AG04449 (cell line): ENCODE measurements at regions not wholly inside any gene's neighbourhood (a gene's known extent, or its start where the extent isn't known, plus 50 kb on each side); places are given as distances from the start of the nearest gene placed in this dataset.

Experiments used
- CTCF ChIA-PET: fragments of 350-600 bp; formaldehyde crosslinking; extraction: SDS; loops from one replicate; lab custom pipeline; 2021; ENCODE audit warnings: antibody characterized with exemption; lab: Yijun Ruan, JAX
- POLR2A ChIA-PET: fragments of 400-600, 350-600 bp; formaldehyde crosslinking; extraction: SDS; loops from one replicate; lab custom pipeline; 2020; ENCODE audit warnings: antibody characterized with exemption, inconsistent platforms; lab: Yijun Ruan, JAX
- DNase-seq: peaks from one replicate; pipeline ENCODE4 v3.0.0-alpha.2; 2010; ENCODE audit warnings: low read depth, low spot score
- H3K4me3 ChIP-seq: 2 replicates; pipeline ENCODE4 v1.5.1; 2011; ENCODE audit warnings: low read depth, mild to moderate bottlenecking, control low read depth, low read length
- TF ChIP-seq, protein P1 (sequence below): IDR thresholded peaks from one replicate; pipeline ENCODE4 v1.5.1; 2011; ENCODE audit warnings: mild to moderate bottlenecking, moderate library complexity, low read length, control low read depth, inconsistent platforms; ENCODE audit not compliant: insufficient read depth; ENCODE audit errors: missing control alignments

DNA sequence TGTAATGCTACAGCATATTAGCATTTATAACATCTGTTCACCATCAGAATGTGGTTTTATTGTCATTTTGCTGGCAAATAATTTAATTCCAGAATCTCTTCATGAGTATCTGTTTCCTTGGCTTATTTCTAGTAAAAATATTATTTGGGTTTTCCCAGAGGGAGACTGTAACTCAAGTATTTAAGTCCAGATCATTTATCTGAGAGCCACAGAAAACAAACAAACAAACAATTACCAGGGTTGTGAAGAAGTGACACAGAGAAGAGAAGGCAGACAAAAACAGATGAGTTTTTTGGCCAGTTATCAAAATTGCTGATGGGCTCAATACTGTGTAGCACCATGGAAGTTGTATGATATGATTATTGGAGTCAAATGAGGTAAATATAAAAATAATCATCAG lies 515.1 kb downstream of the TECRL start:
- ChIA-PET CTCF (no interaction called here), POLR2A (no interaction called here)
- TF ChIP-seq, protein P1, sequence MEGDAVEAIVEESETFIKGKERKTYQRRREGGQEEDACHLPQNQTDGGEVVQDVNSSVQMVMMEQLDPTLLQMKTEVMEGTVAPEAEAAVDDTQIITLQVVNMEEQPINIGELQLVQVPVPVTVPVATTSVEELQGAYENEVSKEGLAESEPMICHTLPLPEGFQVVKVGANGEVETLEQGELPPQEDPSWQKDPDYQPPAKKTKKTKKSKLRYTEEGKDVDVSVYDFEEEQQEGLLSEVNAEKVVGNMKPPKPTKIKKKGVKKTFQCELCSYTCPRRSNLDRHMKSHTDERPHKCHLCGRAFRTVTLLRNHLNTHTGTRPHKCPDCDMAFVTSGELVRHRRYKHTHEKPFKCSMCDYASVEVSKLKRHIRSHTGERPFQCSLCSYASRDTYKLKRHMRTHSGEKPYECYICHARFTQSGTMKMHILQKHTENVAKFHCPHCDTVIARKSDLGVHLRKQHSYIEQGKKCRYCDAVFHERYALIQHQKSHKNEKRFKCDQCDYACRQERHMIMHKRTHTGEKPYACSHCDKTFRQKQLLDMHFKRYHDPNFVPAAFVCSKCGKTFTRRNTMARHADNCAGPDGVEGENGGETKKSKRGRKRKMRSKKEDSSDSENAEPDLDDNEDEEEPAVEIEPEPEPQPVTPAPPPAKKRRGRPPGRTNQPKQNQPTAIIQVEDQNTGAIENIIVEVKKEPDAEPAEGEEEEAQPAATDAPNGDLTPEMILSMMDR = no peak
- H3K4me3 ChIP-seq = no peak overlapping the region
- DNase-seq = no peak

DNA sequence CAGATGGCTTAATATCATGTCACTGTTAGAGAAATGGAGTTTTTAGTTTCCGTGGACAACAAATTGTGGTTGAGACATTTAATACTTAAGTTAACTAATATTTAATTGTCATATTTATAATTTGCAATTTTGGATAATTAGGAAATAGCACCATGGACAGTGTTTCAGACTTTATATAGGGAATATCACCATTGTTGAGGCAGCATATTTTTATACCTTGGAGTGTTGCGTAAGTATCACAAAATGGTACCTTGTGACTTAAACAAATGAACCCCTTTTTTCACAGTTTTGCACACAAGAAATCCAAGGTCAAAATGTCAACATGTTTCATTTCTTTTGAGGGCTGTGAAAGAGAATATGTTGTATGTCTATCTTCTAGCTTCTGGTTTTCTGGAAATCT lies 539.9 kb downstream of the TECRL start:
- no peak for DNase-seq
- POLR2A ChIA-PET = no interaction called here
- no peak overlapping the region for H3K4me3 ChIP-seq
- CTCF ChIA-PET = no interaction called here
- TF ChIP-seq, protein P1 = no peak

DNA sequence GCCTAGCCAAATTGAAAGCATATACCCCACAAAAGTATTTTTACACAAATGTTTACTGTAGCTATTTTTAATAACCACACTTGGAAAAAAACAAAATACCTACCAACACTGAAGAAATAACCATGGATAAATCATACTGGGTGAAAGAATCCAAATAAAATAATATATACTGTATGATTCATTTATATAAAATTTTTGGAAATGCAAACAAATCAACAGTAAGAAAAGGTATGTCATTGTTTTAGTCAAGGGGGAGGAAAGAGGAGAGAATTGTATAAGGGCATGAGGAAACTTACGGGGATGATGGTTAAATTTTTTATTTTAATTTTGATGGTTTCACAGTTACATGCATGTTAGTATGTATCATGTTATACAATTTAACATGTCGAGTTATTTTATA lies 557.8 kb downstream of the TECRL start:
- DNase-seq = no peak
- ChIA-PET POLR2A (no interaction called here), CTCF (no interaction called here)
- H3K4me3 ChIP-seq = no peak overlapping the region
- TF ChIP-seq, protein P1 = no peak

DNA sequence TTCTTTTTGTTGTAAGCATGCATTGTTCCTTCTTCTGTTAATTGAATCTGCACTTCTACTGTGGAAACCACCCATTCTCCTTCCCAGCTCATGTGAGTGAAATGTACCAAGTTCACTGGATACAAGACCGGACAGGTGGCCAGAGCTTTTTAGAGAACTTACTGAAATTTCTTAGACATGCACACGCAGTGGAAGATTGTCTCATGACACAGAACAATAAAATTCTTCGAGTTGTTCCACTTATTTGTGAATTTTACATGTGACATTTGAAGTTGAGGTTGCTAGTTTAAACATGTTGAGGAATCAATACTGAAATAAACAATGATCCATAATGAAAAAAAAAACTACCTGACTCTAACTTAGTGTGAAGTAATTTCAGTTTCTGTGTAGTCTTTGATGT lies 568.0 kb downstream of the TECRL start:
- no peak overlapping the region for H3K4me3 ChIP-seq
- ChIA-PET POLR2A (no interaction called here), CTCF (interaction anchor here (1.1 kb wide), 1 partner anchor 116 kb away, joined by 3 read pairs; no protein-coding TSS in a partner anchor)
- DNase-seq = no peak
- TF ChIP-seq, protein P1 = no peak

DNA sequence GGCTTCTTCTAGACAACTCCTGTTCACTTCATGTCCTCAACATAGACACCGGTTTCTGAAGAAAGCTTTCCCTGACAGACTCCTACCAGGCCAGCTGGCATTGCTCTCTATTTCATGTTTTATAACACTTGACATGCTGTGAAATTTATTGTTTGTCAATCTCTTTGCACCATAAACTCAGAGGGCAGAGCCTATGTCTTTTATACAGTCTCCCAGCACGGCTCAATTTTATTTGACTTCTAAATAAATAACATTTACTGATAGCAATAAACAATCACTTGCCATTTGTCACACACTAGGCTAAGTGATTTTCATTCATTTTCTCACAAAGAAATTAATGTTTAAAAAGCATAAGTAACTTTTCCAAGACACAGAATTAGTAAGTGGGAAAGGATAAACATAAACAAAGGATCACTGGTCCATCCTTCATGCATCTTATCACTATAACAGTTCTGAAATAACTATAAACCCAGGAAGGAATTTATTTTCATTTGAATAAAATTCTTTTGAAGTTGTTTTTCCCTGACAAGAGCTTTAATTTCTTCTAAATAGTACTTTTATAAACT lies 577.6 kb downstream of the TECRL start:
- CTCF ChIA-PET = no interaction called here
- no peak for DNase-seq
- POLR2A ChIA-PET = no interaction called here
- TF ChIP-seq, protein P1 = no peak
- H3K4me3 ChIP-seq = no peak overlapping the region

DNA sequence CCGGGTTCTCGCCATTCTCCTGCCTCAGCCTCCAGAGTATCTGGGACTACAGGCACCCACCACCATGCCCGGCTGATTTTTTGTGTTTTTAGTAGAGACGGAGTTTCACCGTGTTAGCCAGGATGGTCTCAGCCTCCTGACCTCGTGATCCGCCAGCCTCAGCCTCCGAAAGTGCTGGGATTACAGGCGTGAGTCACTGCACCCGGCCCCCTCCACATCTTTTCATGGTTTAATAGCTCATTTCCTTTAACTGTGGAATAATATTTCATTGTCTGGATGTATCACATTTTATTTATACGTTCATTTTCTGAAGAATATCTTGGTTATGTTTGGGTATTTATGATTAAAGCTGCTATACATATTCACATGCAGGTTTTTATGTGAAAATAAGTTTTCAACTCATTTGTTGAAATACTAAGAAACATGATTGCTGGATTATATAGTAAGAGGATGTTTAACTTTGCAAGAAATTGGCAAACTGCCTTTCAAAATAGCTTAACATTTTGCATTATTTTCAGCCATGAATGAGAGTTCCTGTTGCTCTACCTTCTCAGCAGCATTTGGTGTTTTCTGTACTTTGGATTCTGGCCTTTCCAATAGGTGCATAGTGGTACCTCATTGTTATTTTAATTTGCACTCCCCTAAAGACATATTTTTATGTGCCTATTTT lies 591.9 kb downstream of the TECRL start:
- CTCF ChIA-PET = no interaction called here
- H3K4me3 ChIP-seq = no peak overlapping the region
- DNase-seq = no peak
- POLR2A ChIA-PET = no interaction called here
- TF ChIP-seq, protein P1 = no peak
